H9 (cell line): ENCODE measurements at regions not wholly inside any gene's neighbourhood (a gene's known extent, or its start where the extent isn't known, plus 50 kb on each side); places are given as distances from the start of the nearest gene placed in this dataset.
A peak's percentile ranks its signal among the peaks of the same experiment; 100 is the strongest.

Source experiments
- DNase-seq: peaks from one replicate; pipeline ENCODE4 v3.0.0-alpha.2; 2017
- H2AFZ ChIP-seq: one replicate; pipeline ENCODE4 v1.6.1; 2013; ENCODE audit warnings: mild to moderate bottlenecking, low read length, control low read depth, moderate library complexity
- H2AK5ac ChIP-seq: 2 replicates; pipeline ENCODE4 v1.6.1; 2013; ENCODE audit warnings: low read length, control low read depth, mixed read lengths; ENCODE audit not compliant: insufficient read length
- H2BK120ac ChIP-seq: one replicate; pipeline ENCODE4 v1.6.1; 2013; ENCODE audit warnings: low read depth, mild to moderate bottlenecking, low read length, control low read depth, inconsistent platforms; ENCODE audit not compliant: poor library complexity, severe bottlenecking
- H2BK12ac ChIP-seq: 2 replicates; pipeline ENCODE4 v1.6.1; 2013; ENCODE audit warnings: low read length, control low read depth, mixed read lengths, low read depth; ENCODE audit not compliant: insufficient read length
- H2BK15ac ChIP-seq: 2 replicates; pipeline ENCODE4 v1.6.1; 2013; ENCODE audit warnings: low read depth, low read length, control low read depth
- H2BK20ac ChIP-seq: one replicate; pipeline ENCODE4 v1.6.1; 2013; ENCODE audit warnings: low read depth, mild to moderate bottlenecking, low read length, control low read depth, inconsistent platforms; ENCODE audit not compliant: poor library complexity, severe bottlenecking
- H2BK5ac ChIP-seq: 2 replicates; pipeline ENCODE4 v1.6.1; 2013; ENCODE audit warnings: low read length, control low read depth, mixed read lengths; ENCODE audit not compliant: insufficient read length
- H3K14ac ChIP-seq: 2 replicates; pipeline ENCODE4 v1.6.1; 2013; ENCODE audit warnings: low read length, control low read depth; ENCODE audit not compliant: insufficient read depth
- H3K18ac ChIP-seq: 2 replicates; pipeline ENCODE4 v1.6.1; 2013; ENCODE audit warnings: low read depth, mild to moderate bottlenecking, mixed read lengths, low read length, control low read depth; ENCODE audit not compliant: insufficient read length
- H3K23ac ChIP-seq: 2 replicates; pipeline ENCODE4 v1.6.1; 2013; ENCODE audit warnings: low read length, control low read depth, mixed read lengths, low read depth; ENCODE audit not compliant: insufficient read length
- H3K23me2 ChIP-seq: 2 replicates; pipeline ENCODE4 v1.6.1; 2013; ENCODE audit warnings: low read depth, mild to moderate bottlenecking, mixed read lengths, low read length, control low read depth; ENCODE audit not compliant: insufficient read length, poor library complexity, severe bottlenecking
- H3K27ac ChIP-seq: 2 replicates; pipeline ENCODE4 v1.5.1; 2013; ENCODE audit warnings: low read length, control low read depth, mixed read lengths, low read depth; ENCODE audit not compliant: insufficient read length
- H3K27me3 ChIP-seq: 2 replicates; pipeline ENCODE4 v1.6.1; 2013; ENCODE audit warnings: low read length, control low read depth, inconsistent platforms; ENCODE audit not compliant: insufficient read depth
- H3K4ac ChIP-seq: 2 replicates; pipeline ENCODE4 v1.6.1; 2013; ENCODE audit warnings: low read depth, mild to moderate bottlenecking, control low read depth, inconsistent platforms, low read length, moderate library complexity
- H3K4me1 ChIP-seq: 2 replicates; pipeline ENCODE4 v1.6.1; 2013; ENCODE audit warnings: low read length, control low read depth, inconsistent platforms; ENCODE audit not compliant: insufficient read depth
- H3K4me2 ChIP-seq: 2 replicates; pipeline ENCODE4 v1.6.1; 2013; ENCODE audit warnings: low read length, control low read depth, mixed read lengths; ENCODE audit not compliant: insufficient read length, insufficient read depth
- H3K56ac ChIP-seq: 2 replicates; pipeline ENCODE4 v1.6.1; 2013; ENCODE audit warnings: low read depth, mild to moderate bottlenecking, mixed read lengths, low read length, control low read depth; ENCODE audit not compliant: insufficient read length
- H3K79me1 ChIP-seq: 2 replicates; pipeline ENCODE4 v1.6.1; 2013; ENCODE audit warnings: low read depth, mild to moderate bottlenecking, moderate library complexity, low read length, control low read depth, inconsistent platforms; ENCODE audit not compliant: insufficient read depth, poor library complexity, severe bottlenecking
- H3K79me2 ChIP-seq: 2 replicates; pipeline ENCODE4 v1.6.1; 2013; ENCODE audit warnings: low read length, control low read depth, inconsistent platforms; ENCODE audit not compliant: insufficient read depth
- H3K9ac ChIP-seq: 2 replicates; pipeline ENCODE4 v1.6.1; 2013; ENCODE audit warnings: low read length, control low read depth, mixed read lengths; ENCODE audit not compliant: insufficient read length; ENCODE audit errors: extremely low read depth
- H3K9me3 ChIP-seq: one replicate; pipeline ENCODE4 v1.6.1; 2013; ENCODE audit warnings: low read depth, low read length, inconsistent platforms; ENCODE audit not compliant: control insufficient read depth
- H3T11ph ChIP-seq: one replicate; pipeline ENCODE4 v1.6.1; 2013; ENCODE audit warnings: mild to moderate bottlenecking, low read length, control low read depth, inconsistent platforms
- H4K20me1 ChIP-seq: one replicate; pipeline ENCODE4 v1.6.1; 2013; ENCODE audit not compliant: control insufficient read depth, insufficient read length, insufficient read depth
- H4K5ac ChIP-seq: 2 replicates; pipeline ENCODE4 v1.6.1; 2013; ENCODE audit warnings: low read depth, mild to moderate bottlenecking, mixed read lengths, low read length, control low read depth; ENCODE audit not compliant: insufficient read length
- H4K8ac ChIP-seq: replicated peaks from 2 replicates; pipeline ENCODE4 v1.6.1; 2013; ENCODE audit warnings: low read length, control low read depth, mixed read lengths, low read depth; ENCODE audit not compliant: insufficient read length
- H4K91ac ChIP-seq: 2 replicates; pipeline ENCODE4 v1.6.1; 2013; ENCODE audit warnings: low read depth, mild to moderate bottlenecking, moderate library complexity, mixed read lengths, low read length, control low read depth; ENCODE audit not compliant: insufficient read length
- H3K27ac Mint-ChIP-seq, 3 experiments: 2 replicates in 2 of 3; 3 replicates in 1 of 3; pipeline ENCODE4 v1.8.0; 2020 to 2021; ENCODE audit warnings: mixed read lengths in 3 of 3, mild to moderate bottlenecking in 1 of 3, moderate library complexity in 1 of 3
- H3K27me3 Mint-ChIP-seq: 2 replicates; pipeline ENCODE4 v1.8.0; 2021; ENCODE audit warnings: low read depth, mild to moderate bottlenecking, moderate library complexity, mixed read lengths
- H3K36me3 Mint-ChIP-seq, 3 experiments: 2 replicates in 2 of 3; 3 replicates in 1 of 3; pipeline ENCODE4 v1.8.0; 2020 to 2021; ENCODE audit warnings: low read depth in 3 of 3, mixed read lengths in 3 of 3; ENCODE audit not compliant: insufficient read depth in 1 of 3
- H3K4me1 Mint-ChIP-seq, 2 experiments: 2 replicates each; pipeline ENCODE4 v1.8.0; 2020; ENCODE audit warnings: mixed read lengths in 2 of 2
- H3K4me3 Mint-ChIP-seq, 2 experiments: 2 replicates in 1 of 2; 3 replicates in 1 of 2; pipeline ENCODE4 v1.8.0; 2020 to 2021; ENCODE audit warnings: mild to moderate bottlenecking in 2 of 2, mixed read lengths in 2 of 2, moderate library complexity in 1 of 2
- H3K9me3 Mint-ChIP-seq, 2 experiments: 2 replicates in 1 of 2; 3 replicates in 1 of 2; pipeline ENCODE4 v1.8.0; 2020; ENCODE audit warnings: mild to moderate bottlenecking in 2 of 2, mixed read lengths in 2 of 2, moderate library complexity in 1 of 2
- CTCF ChIP-seq: fragments of 200-600 bp; sonication (generic); conservative IDR thresholded peaks from 3 replicates; pipeline ENCODE4 v1.8.0; 2021; ENCODE audit warnings: antibody characterized with exemption, mild to moderate bottlenecking
- WGBS: extraction: QIAGEN DNeasy Blood & Tissue Kit; methylation state at CpG from one replicate; pipeline ENCODE4 v1.1.7; 2013; ENCODE audit warnings: missing lambda C conversion rate, low lambda C conversion rate, mixed read lengths; ENCODE audit not compliant: insufficient read length; ENCODE audit errors: extremely low coverage; 5-methylcytosine and 5-hydroxymethylcytosine counted together

DNA sequence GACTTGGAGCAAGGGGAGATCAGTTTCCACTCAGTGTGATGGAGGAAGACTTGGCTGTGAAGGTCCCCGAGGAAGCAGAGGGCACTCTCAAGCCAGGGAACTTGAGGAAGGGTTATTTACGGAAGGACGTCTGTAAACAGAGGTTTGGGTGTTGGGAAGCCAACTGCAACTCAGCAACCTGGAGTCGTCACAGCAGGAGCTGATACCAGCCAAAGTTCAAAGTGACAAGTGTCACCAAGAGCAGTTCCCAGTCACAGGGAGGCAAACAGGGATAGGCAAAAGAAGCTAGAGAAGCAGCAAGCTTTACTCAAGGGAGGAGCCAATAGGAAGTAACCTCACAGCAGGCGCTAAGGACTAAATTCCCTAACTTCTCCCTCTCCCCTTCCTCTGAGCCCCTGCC is 205.5 kb downstream of the EFNB2 start:
- H3K27ac Mint-ChIP-seq = peak overlapping the region in 1 of 3 experiments; percentile 19; a peak in 2 of 7 replicates

More for the DNA sequence above, 205.5 kb downstream of the EFNB2 start:
- Histone ChIP-seq H3K4me2 (no peak overlapping the region), H3K14ac (no peak overlapping the region), H3K79me2 (no peaks in the 10 kb centered on the region), H3K4me1 (peaks cover 8% of the 10 kb centered on the region), H3K9me3 (no peaks in the 10 kb centered on the region), H2BK120ac (no peak overlapping the region), H2AFZ (no peak overlapping the region), H4K5ac (no peak overlapping the region), H3K56ac (no peak overlapping the region), H2AK5ac (no peak overlapping the region), H4K91ac (no peak overlapping the region), H3K27me3 (no peaks in the 10 kb centered on the region), H3K18ac (no peak overlapping the region), H3K79me1 (no peaks in the 10 kb centered on the region), H3K9ac (no peak overlapping the region), H2BK15ac (no peak overlapping the region), H3K23ac (no peak overlapping the region), H3K27ac (no peak overlapping the region), H3T11ph (no peak overlapping the region), H4K20me1 (no peaks in the 10 kb centered on the region), H2BK20ac (no peak overlapping the region), H2BK12ac (no peak overlapping the region), H2BK5ac (no peak overlapping the region), H3K4ac (no peak overlapping the region), H4K8ac (no peak overlapping the region), H3K23me2 (no peaks in the 10 kb centered on the region)
- peaks cover 26 to 28% of the 10 kb centered on the region in 2 experiments for H3K4me1 Mint-ChIP-seq
- peaks cover 0 to under 1% of the 10 kb centered on the region in 2 experiments; a peak in 2 of 5 replicates for H3K9me3 Mint-ChIP-seq
- DNase-seq = no peak
- no peak for TF ChIP-seq CTCF
- H3K4me3 Mint-ChIP-seq = no peak overlapping the region
- H3K36me3 Mint-ChIP-seq = peaks cover 0 to under 1% (median 0%) of the 10 kb centered on the region in 3 experiments; a peak in 3 of 7 replicates
- no CpG with 5 or more reads among the region's 5 CpGs for WGBS
- H3K27me3 Mint-ChIP-seq = no peaks in the 10 kb centered on the region; the same call in 1 of the 2 replicates
